K562 (cell line): ENCODE measurements at regions not wholly inside any gene's neighbourhood (a gene's known extent, or its start where the extent isn't known, plus 50 kb on each side); places are given as distances from the start of the nearest gene placed in this dataset.

Experiments used
- ATAC-seq: fragments of 200-7000 bp; cut with Tn5 transposase; 3 replicates; pipeline ENCODE4 v1.9.1; 2020; ENCODE audit warnings: moderate library complexity
- BruUV-seq: library from RNA; stranded (reverse); fragments of 400-500 nt; replicated peaks from 2 replicates; lab custom pipeline; 2021; lab: Mats Ljungman, UMichigan
- CTCF ChIA-PET: fragments of 300-600 bp; formaldehyde crosslinking; extraction: SDS; loops from one replicate; lab custom pipeline; 2021; ENCODE audit warnings: low intra/inter-chr PET ratio; lab: Yijun Ruan, JAX
- POLR2A ChIA-PET: fragments of 300-600, 350-650 bp; sonication (Branson Sonifier 250); formaldehyde crosslinking; extraction: SDS; loops from one replicate; lab custom pipeline; 2021; ENCODE audit warnings: antibody characterized with exemption, inconsistent platforms; lab: Yijun Ruan, JAX
- DNase-seq, 4 experiments: peaks; one replicate each; pipeline versions ENCODE4 v3.0.0 to v3.0.0-alpha.2; 2011 to 2018; ENCODE audit warnings: low spot score in 3 of 4, mixed read lengths in 3 of 4; ENCODE audit errors: extremely low read depth in 1 of 4
- FAIRE-seq: peaks from 2 replicates; lab custom pipeline; 2011; peaks lifted over from hg19 to GRCh38; lab: Jason Lieb, UNC
- H2AFZ ChIP-seq: 2 replicates; pipeline ENCODE4 v1.6.0; 2011; ENCODE audit warnings: low read depth, low read length, control low read depth, inconsistent platforms
- H3K27ac ChIP-seq: fragments of 200-600 bp; 3 replicates; pipeline ENCODE4 v1.8.0; 2011; ENCODE audit warnings: low read depth, mild to moderate bottlenecking, control low read depth, inconsistent platforms, low read length, moderate library complexity, mixed read lengths; ENCODE audit errors: extremely low read depth
- H3K27me3 ChIP-seq, 2 experiments: fragments of 300-600 bp in 1 of 2; 2 replicates in 1 of 2; 3 replicates in 1 of 2; pipeline versions ENCODE4 v1.6.0 to v1.8.0; 2011; ENCODE audit warnings: inconsistent platforms in 2 of 2, low read length in 2 of 2, mild to moderate bottlenecking in 1 of 2, mixed read lengths in 1 of 2, moderate library complexity in 1 of 2; ENCODE audit not compliant: control insufficient read depth in 2 of 2, insufficient read depth in 2 of 2
- H3K36me3 ChIP-seq: fragments of 300-600 bp; 3 replicates; pipeline ENCODE4 v1.8.0; 2011; ENCODE audit warnings: mild to moderate bottlenecking, low read length, inconsistent platforms; ENCODE audit not compliant: control insufficient read depth, insufficient read depth
- H3K4me1 ChIP-seq, 2 experiments: fragments of 200-600 bp in 1 of 2; replicated peaks in 1 of 2; 2 replicates in 1 of 2; 3 replicates in 1 of 2; pipeline versions ENCODE4 v1.5.1 to v1.8.0; 2011; ENCODE audit warnings: inconsistent platforms in 2 of 2, low read length in 2 of 2, mild to moderate bottlenecking in 1 of 2, mixed read lengths in 1 of 2, moderate library complexity in 1 of 2; ENCODE audit not compliant: control insufficient read depth in 2 of 2, insufficient read depth in 2 of 2
- H3K4me2 ChIP-seq: 2 replicates; pipeline ENCODE4 v1.6.1; 2011; ENCODE audit warnings: low read length, control low read depth, inconsistent platforms, mixed read lengths; ENCODE audit not compliant: insufficient read depth
- H3K4me3 ChIP-seq: fragments of 200-600 bp; sonication (generic), shearing (Covaris generic); 2 replicates; pipeline ENCODE4 v1.5.1; 2016; ENCODE audit warnings: control low read depth, inconsistent platforms
- H3K79me2 ChIP-seq: fragments of 200-600 bp; 3 replicates; pipeline ENCODE4 v1.8.0; 2011; ENCODE audit warnings: low read length, inconsistent platforms; ENCODE audit not compliant: control insufficient read depth, insufficient read depth
- H3K9ac ChIP-seq, 2 experiments: 2 replicates each; pipeline versions ENCODE4 v1.6.0 to v1.6.1; 2011; ENCODE audit warnings: low read depth in 2 of 2, low read length in 2 of 2, control low read depth in 1 of 2, inconsistent platforms in 1 of 2, mild to moderate bottlenecking in 1 of 2, mixed read lengths in 1 of 2; ENCODE audit not compliant: insufficient read depth in 1 of 2
- H3K9me1 ChIP-seq: one replicate; pipeline ENCODE4 v1.6.0; 2011; ENCODE audit warnings: inconsistent platforms, mild to moderate bottlenecking, low read length, moderate library complexity; ENCODE audit not compliant: control insufficient read depth, insufficient read depth
- H3K9me3 ChIP-seq: replicated peaks from 2 replicates; pipeline ENCODE4 v1.5.1; 2011; ENCODE audit warnings: low read depth, low read length, inconsistent platforms; ENCODE audit not compliant: control insufficient read depth, insufficient read depth
- H4K20me1 ChIP-seq: replicated peaks from 2 replicates; pipeline ENCODE4 v1.6.1; 2011; ENCODE audit warnings: low read length, inconsistent platforms, mixed read lengths; ENCODE audit not compliant: control insufficient read depth, insufficient read depth
- BRD4 ChIP-seq: fragments of 200-600 bp; sonication (generic); IDR thresholded peaks from 2 replicates; pipeline ENCODE4 v1.6.1; 2017; ENCODE audit warnings: inconsistent platforms
- FIP1L1 ChIP-seq: fragments of 200-400 bp; formaldehyde crosslinking; IDR thresholded peaks from 2 replicates; pipeline ENCODE4 v1.6.1; 2018; ENCODE audit warnings: mild to moderate bottlenecking, low read depth, low read length; ENCODE audit not compliant: poor library complexity, severe bottlenecking
- FOXA3 ChIP-seq, 2 experiments: fragments of 450-650 bp in 1 of 2; sonication (generic) in 1 of 2; formaldehyde crosslinking; IDR thresholded peaks in 1 of 2; conservative IDR thresholded peaks in 1 of 2; 2 replicates each; pipeline versions ENCODE4 v1.4.0 to v1.8.0; 2020 to 2022; ENCODE audit warnings: mild to moderate bottlenecking in 2 of 2, missing genetic modification reagents in 1 of 2
- MECOM ChIP-seq: fragments of 250-450 bp; sonication (Bioruptor Pico); IDR thresholded peaks from 2 replicates; pipeline ENCODE4 v1.8.0; 2022; ENCODE audit warnings: inconsistent platforms
- MEF2A ChIP-seq: IDR thresholded peaks from 2 replicates; pipeline ENCODE4 v1.6.1; 2011; ENCODE audit warnings: low read depth, mild to moderate bottlenecking, low read length, moderate library complexity; ENCODE audit not compliant: control insufficient read depth
- NR2C1 ChIP-seq, 2 experiments: fragments of 450-650 bp; IDR thresholded peaks; 2 replicates each; pipeline ENCODE4 v1.6.1; 2017; ENCODE audit warnings: mild to moderate bottlenecking in 2 of 2, antibody characterized with exemption in 1 of 2, inconsistent platforms in 1 of 2, missing compliant biosample characterization in 1 of 2, missing genetic modification characterization in 1 of 2
- POLR2H ChIP-seq: IDR thresholded peaks from 2 replicates; pipeline ENCODE4 v1.6.1; 2016; ENCODE audit warnings: missing genetic modification characterization, low read depth, mild to moderate bottlenecking, control low read depth, missing compliant biosample characterization, moderate library complexity
- PPARD ChIP-seq: fragments of 250-450 bp; sonication (Bioruptor Pico); IDR thresholded peaks from 2 replicates; pipeline ENCODE4 v1.8.0; 2022; ENCODE audit warnings: inconsistent platforms, mild to moderate bottlenecking, moderate library complexity
- TAF9B ChIP-seq: fragments of 450-650 bp; IDR thresholded peaks from 2 replicates; pipeline ENCODE4 v1.6.1; 2018; ENCODE audit warnings: mild to moderate bottlenecking; ENCODE audit not compliant: partially characterized antibody
- TCF7 ChIP-seq: sonication (generic); IDR thresholded peaks from 2 replicates; pipeline ENCODE4 v1.6.1; 2016; ENCODE audit warnings: antibody characterized with exemption, borderline replicate concordance
- ZNF146 ChIP-seq: IDR thresholded peaks from one replicate; pipeline ENCODE4 v1.6.1; 2018; ENCODE audit warnings: missing compliant biosample characterization; ENCODE audit not compliant: unreplicated experiment
- WGBS: fragments of 100-300 bp; shearing (Covaris generic); methylation state at CpG from one replicate; pipeline ENCODE4 v1.1.6; 2016; ENCODE audit warnings: low coverage, mixed read lengths; ENCODE audit not compliant: insufficient coverage; ENCODE audit errors: missing lambda C conversion rate; 5-methylcytosine and 5-hydroxymethylcytosine counted together
- in situ Hi-C: fragments of 300-500 bp; cut with MboI; formaldehyde crosslinking; loops from 4 replicates; pipeline ENCODE4 v1.15.0; 2018; ENCODE audit warnings: inconsistent platforms, mixed read lengths
- intact Hi-C: fragments of 100-400 bp; cut with micrococcal nuclease; formaldehyde crosslinking; loops from 2 replicates; pipeline ENCODE4 v1.14.2; 2022
- TF ChIP-seq, protein P1 (sequence below): IDR thresholded peaks from 2 replicates; pipeline ENCODE4 v1.6.1; 2016; ENCODE audit warnings: missing genetic modification characterization, missing compliant biosample characterization
- TF ChIP-seq, protein P2 (sequence below): sonication (generic); formaldehyde crosslinking; IDR thresholded peaks from 2 replicates; pipeline ENCODE4 v1.8.1; 2022; ENCODE audit warnings: missing genetic modification reagents
- TF ChIP-seq, protein P3 (sequence below): sonication (generic); formaldehyde crosslinking; IDR thresholded peaks from 2 replicates; pipeline ENCODE4 v1.5.0; 2020; ENCODE audit warnings: missing genetic modification reagents
- TF ChIP-seq, protein P4 (sequence below): fragments of 250-450 bp; sonication (Bioruptor Pico); IDR thresholded peaks from 2 replicates; pipeline ENCODE4 v1.8.0; 2021; ENCODE audit warnings: moderate library complexity, mild to moderate bottlenecking, inconsistent platforms

DNA sequence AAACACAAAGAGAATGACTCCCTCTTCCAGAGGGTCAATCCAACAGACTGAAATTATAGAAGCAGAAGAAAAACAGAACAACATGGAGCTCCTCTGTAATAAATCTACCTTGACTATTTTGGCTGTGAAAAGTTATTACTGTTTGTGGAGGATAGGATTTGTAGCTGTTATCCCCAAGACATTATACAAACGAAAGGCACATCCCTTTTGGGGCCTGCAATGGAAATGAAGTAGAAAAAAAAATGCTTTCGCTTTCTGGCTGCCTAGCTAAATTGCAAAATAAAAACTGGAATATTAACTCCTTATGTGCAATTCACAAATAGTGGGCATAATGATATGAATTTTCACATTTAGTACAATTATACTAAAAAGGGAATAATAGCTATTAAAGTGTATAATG is 123.8 kb upstream of the CCDC179 start:
- Histone ChIP-seq H3K4me2 (no peak overlapping the region), H2AFZ (no peak overlapping the region), H4K20me1 (no peaks in the 10 kb centered on the region), H3K27me3 (no peaks in the 10 kb centered on the region), H3K9me3 (no peaks in the 10 kb centered on the region; the same call in 1 of the 2 replicates), H3K79me2 (no peaks in the 10 kb centered on the region), H3K36me3 (no peaks in the 10 kb centered on the region), H3K9me1 (no peaks in the 10 kb centered on the region), H3K27ac (no peak overlapping the region), H3K4me1 (no peaks in the 10 kb centered on the region), H3K9ac (no peak overlapping the region), H3K4me3 (no peak overlapping the region)
- intact Hi-C loops (no loop called here), in situ Hi-C loops (no loop called here)
- ATAC-seq: no peak
- POLR2A ChIA-PET: no interaction called here
- no peak for DNase-seq
- BruUV-seq: no TSS peak
- FAIRE-seq: no peak
- CTCF ChIA-PET: no interaction called here
- WGBS: 0% methylated on average over 2 of the region's 2 CpGs
- TF ChIP-seq POLR2H (tag): no peak
- TF ChIP-seq, protein P1, sequence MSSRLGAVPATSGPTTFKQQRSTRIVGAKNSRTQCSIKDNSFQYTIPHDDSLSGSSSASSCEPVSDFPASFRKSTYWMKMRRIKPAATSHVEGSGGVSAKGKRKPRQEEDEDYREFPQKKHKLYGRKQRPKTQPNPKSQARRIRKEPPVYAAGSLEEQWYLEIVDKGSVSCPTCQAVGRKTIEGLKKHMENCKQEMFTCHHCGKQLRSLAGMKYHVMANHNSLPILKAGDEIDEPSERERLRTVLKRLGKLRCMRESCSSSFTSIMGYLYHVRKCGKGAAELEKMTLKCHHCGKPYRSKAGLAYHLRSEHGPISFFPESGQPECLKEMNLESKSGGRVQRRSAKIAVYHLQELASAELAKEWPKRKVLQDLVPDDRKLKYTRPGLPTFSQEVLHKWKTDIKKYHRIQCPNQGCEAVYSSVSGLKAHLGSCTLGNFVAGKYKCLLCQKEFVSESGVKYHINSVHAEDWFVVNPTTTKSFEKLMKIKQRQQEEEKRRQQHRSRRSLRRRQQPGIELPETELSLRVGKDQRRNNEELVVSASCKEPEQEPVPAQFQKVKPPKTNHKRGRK (tag): no peak
- TF ChIP-seq, protein P2, sequence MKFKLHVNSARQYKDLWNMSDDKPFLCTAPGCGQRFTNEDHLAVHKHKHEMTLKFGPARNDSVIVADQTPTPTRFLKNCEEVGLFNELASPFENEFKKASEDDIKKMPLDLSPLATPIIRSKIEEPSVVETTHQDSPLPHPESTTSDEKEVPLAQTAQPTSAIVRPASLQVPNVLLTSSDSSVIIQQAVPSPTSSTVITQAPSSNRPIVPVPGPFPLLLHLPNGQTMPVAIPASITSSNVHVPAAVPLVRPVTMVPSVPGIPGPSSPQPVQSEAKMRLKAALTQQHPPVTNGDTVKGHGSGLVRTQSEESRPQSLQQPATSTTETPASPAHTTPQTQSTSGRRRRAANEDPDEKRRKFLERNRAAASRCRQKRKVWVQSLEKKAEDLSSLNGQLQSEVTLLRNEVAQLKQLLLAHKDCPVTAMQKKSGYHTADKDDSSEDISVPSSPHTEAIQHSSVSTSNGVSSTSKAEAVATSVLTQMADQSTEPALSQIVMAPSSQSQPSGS (CRISPR knock-in tag): no peak
- TF ChIP-seq MEF2A: no peak
- no peak for TF ChIP-seq NR2C1 (IDR thresholded peaks at IDR 0.05)
- no peak for TF ChIP-seq NR2C1 (tag; IDR thresholded peaks at IDR 0.05)
- no peak for TF ChIP-seq TCF7
- no peak for TF ChIP-seq ZNF146 (CRISPR knock-in tag)
- no peak for TF ChIP-seq TAF9B
- TF ChIP-seq BRD4: no peak
- TF ChIP-seq FIP1L1: no peak
- TF ChIP-seq, protein P3, sequence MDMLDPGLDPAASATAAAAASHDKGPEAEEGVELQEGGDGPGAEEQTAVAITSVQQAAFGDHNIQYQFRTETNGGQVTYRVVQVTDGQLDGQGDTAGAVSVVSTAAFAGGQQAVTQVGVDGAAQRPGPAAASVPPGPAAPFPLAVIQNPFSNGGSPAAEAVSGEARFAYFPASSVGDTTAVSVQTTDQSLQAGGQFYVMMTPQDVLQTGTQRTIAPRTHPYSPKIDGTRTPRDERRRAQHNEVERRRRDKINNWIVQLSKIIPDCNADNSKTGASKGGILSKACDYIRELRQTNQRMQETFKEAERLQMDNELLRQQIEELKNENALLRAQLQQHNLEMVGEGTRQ: no peak
- no peak for TF ChIP-seq MECOM (CRISPR knock-in tag)
- TF ChIP-seq, protein P4, sequence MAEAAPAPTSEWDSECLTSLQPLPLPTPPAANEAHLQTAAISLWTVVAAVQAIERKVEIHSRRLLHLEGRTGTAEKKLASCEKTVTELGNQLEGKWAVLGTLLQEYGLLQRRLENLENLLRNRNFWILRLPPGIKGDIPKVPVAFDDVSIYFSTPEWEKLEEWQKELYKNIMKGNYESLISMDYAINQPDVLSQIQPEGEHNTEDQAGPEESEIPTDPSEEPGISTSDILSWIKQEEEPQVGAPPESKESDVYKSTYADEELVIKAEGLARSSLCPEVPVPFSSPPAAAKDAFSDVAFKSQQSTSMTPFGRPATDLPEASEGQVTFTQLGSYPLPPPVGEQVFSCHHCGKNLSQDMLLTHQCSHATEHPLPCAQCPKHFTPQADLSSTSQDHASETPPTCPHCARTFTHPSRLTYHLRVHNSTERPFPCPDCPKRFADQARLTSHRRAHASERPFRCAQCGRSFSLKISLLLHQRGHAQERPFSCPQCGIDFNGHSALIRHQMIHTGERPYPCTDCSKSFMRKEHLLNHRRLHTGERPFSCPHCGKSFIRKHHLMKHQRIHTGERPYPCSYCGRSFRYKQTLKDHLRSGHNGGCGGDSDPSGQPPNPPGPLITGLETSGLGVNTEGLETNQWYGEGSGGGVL (CRISPR knock-in tag): no peak
- TF ChIP-seq PPARD: no peak
- TF ChIP-seq FOXA3 (CRISPR knock-in tag; conservative IDR thresholded peaks at IDR 0.05 in 1 of 2, IDR thresholded peaks at IDR 0.05 in 1 of 2): no peak
